Ovary (tissue), 3 donors: ENCODE measurements at regions not wholly inside any gene's neighbourhood (a gene's known extent, or its start where the extent isn't known, plus 50 kb on each side); places are given as distances from the start of the nearest gene placed in this dataset.

Source experiments
- CTCF ChIP-seq, 3 donors: fragments of 450-650 bp in 2 of 3; fragments of 200-600 bp in 1 of 3; IDR thresholded peaks; one replicate each; pipeline versions ENCODE4 v1.5.1 to v1.8.0; 2016 to 2022; ENCODE audit warnings: antibody characterized with exemption in 3 of 3, mild to moderate bottlenecking in 1 of 3
- EP300 ChIP-seq: sonication (generic); formaldehyde crosslinking; IDR thresholded peaks from one replicate; pipeline ENCODE4 v1.6.1; 2017; ENCODE audit warnings: antibody characterized with exemption
- POLR2A ChIP-seq: fragments of 450-650 bp; IDR thresholded peaks from one replicate; pipeline ENCODE4 v1.6.1; 2017; ENCODE audit warnings: antibody characterized with exemption, mild to moderate bottlenecking, moderate library complexity
- donor health status: DM: no; HTN: no; CAD: no.

GRCh38 chr2:216909541-216910210 lies 49.8 kb upstream of the TNP1 start:
- TF ChIP-seq EP300 (no peak), POLR2A (no peak), CTCF (IDR thresholded peaks at IDR 0.05) (no peak)
